NCI-H2171 (cell line): ENCODE measurements at regions not wholly inside any gene's neighbourhood (a gene's known extent, or its start where the extent isn't known, plus 50 kb on each side); places are given as distances from the start of the nearest gene placed in this dataset.
"Not testable (repeated sequence)": the region's sequence is repeated elsewhere in the genome, so short reads cannot be mapped to it uniquely, and the experiment has no call there.

Experiments
- DNase-seq: peaks from one replicate; lab custom pipeline; 2025; lab: John Stamatoyannopoulos, UW

GRCh38 chr3:145550522-145550921, 610.5 kb downstream of the PLOD2 start:
- no peak for DNase-seq

GRCh38 chr3:145557405-145557804, 603.6 kb downstream of the PLOD2 start:
- peak; percentile 70 for DNase-seq

- DNase-seq: no peak
These were observed 582.5 kb downstream of the PLOD2 start for GRCh38 chr3:145578471-145578870.

DNA sequence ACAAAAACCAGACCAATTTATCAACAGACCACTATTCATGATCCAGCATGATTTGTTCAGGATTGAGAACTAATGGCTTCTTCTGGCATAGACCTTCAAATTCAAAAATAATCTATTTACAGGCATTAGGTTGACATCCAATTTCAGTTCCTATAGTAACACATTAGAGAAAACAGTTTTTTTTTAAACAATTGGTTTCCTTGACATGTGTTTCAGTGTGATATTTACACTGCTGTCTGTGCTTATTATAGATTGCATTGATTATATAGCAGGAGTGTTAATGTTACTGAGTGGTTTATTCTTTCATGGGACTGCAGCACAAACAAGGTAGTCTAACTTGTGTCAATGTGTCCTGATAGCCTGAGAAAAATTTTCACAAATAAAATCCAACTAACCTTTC, 579.3 kb downstream of the PLOD2 start:
- DNase-seq: no peak

DNA sequence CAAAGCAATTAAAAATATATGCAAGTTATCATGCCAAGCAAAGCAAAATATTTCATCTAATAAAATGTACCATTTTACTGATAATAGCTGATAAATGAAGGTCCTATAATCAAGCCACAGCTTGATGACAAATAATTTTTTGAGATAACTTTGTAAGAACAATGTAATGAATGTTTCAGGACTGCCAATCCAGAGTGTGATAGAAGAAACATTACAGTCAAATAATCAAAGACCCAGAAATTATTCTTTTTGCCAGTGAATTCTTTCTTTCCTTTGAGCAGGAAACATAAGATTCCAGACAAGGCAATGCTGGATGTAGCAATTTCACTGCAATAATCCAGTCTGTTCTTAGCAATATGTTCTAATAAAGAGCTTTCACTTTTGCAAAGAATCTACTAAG, 556.1 kb downstream of the PLOD2 start:
- DNase-seq: no peak

- DNase-seq: no peak
These were observed 541.0 kb downstream of the PLOD2 start for GRCh38 chr3:145620002-145620401.

- DNase-seq: no peak
These were observed 540.5 kb downstream of the PLOD2 start for GRCh38 chr3:145620486-145620885.

GRCh38 chr3:145623349-145623748, 537.6 kb downstream of the PLOD2 start:
- no peak for DNase-seq

DNA sequence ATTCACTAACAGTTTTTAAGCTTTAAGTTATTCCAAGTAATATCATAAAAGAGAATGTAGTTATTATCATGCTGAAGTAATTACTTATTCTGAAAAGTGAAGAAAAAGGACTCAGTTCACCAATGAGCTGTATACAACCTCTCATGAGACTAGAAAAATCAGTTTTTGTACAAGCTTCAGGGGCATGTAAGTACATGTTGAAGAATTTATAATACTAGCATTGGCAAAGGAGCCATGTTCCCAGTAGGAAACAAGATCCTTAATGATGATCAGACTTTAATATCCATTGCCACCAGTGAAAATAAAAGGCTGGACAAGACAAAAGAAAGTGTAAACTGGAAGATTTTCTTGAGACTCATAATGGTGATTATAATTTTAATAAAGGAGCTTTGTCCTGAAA, 532.8 kb downstream of the PLOD2 start:
- no peak for DNase-seq

DNA sequence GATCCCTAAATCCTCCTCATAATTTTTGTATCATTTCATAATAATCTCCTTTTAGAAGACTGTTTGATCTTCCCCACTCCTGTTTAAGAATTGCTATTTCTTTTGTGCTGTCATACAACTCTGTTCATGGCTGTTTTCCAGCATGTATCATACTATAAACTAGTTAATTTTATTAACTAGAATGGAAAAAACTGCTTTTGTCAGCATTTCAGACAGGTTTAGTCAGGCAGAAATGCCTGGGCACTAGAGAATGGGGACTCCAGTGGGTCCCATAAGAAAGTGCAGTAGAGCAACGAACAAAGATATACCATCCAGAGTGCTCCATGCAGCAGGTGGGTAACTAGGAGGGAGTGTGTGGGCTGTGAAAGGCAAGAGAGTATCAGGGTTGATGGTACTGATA, 523.9 kb downstream of the PLOD2 start:
- DNase-seq: no peak

DNA sequence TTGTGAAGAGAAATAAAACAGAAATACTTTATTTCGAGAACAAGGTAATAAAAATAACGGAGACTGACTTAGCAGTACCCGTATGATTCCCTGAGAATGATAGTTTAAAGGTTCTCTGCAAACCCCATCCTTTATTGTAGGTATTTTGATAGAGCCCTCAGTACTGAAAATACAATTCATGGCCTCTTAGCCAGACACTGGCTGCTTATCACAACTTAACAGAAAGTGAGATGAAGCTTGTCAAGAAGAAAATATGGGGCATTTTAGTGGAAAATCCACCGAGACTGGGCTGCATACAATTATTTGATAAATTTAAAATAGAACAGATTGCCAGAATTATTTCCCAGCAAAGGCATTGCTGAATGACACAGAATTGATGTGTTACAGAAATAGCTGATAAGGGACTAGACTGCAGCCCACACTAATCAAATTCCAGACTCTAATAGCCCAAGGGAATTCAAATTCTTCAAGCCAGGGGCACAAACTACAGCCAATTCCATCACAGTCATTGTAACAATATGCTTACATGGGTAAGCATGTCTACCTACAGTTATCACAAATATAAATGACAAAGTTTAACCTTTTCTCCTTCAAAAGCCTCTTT, 521.9 kb downstream of the PLOD2 start:
- DNase-seq: no peak

DNA sequence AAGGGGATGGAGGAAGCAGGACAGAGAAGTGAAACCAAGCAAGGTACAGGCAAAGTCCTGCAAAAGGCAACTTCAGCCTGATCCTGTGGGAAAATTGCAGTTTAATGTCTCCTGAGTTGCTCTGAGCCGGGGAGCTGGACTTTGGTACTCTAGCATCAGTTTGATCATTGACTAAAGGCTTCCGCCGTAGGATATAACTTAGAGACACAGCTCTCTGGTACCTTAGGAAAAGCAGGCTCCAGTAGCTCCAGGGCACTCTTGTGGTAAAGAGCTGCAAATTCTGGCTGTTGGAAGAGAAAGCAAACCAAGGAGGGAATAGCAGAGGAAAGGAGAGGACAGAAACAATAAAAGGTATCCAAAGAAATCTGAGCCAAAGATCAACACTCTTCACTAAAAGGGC, 521.1 kb downstream of the PLOD2 start:
- no peak for DNase-seq

DNA sequence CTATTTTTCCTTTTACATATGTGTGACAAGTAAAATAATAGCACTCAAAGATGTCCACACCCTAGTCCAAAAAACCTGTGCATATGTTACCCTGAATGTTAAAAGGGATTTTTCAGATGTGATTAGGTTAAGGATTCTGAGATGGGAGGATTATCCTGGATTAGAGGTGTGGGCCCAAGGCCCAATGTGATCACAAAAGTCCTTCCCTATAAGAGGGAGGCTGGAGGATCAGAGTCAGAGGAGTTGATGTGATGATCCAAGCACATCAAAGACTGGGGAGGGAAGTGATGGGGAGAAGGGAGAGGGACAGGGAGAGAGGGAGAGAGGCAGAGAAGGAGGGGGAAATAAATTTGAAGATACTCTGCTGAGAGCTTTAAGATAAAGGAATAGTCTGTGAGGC, 512.6 kb downstream of the PLOD2 start:
- no peak for DNase-seq

GRCh38 chr3:145649368-145649887, 511.6 kb downstream of the PLOD2 start:
- no peak for DNase-seq

DNA sequence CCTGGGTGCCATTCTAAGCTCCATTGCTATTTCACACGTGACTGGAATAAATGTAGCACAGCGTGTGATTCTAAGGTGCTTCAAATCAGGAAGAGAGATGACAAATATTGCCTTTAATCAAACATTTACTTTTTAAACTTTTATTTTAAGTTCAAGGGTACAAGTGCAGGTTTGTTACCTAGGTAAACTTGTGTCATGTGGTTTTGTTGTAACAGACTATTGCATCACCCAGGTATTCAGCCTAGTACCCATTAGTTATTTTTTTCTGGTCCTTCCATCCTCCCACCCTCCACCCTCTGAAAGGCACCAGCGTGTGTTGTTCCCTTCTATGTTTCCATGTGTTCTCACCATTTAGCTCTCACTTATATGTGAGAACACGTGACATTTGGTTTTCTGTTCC, 510.8 kb downstream of the PLOD2 start:
- DNase-seq: no peak

GRCh38 chr3:145671121-145671520, 489.9 kb downstream of the PLOD2 start:
- no peak for DNase-seq

GRCh38 chr3:145673838-145674237, 487.1 kb downstream of the PLOD2 start:
- DNase-seq: no peak

GRCh38 chr3:145678401-145678800, 482.6 kb downstream of the PLOD2 start:
- DNase-seq: no peak

DNA sequence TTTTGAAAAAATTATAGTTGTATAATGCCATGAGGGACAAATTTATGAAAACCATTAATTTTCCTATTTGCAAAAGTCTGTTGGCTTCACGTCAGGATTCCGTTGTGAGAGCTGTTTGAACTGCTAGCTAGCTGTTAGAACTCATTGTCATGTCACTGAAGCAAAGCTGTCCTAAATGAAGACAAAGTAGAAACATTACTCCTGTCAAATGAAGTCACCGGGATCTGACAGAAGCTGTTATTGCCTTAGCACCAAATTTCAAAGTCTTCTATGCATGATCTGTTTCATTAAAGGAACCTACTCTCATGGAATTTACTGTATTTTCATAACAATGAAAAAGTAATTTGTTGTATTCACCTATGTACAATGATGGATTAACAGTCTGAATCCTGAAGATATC, 479.8 kb downstream of the PLOD2 start:
- DNase-seq: no peak

DNA sequence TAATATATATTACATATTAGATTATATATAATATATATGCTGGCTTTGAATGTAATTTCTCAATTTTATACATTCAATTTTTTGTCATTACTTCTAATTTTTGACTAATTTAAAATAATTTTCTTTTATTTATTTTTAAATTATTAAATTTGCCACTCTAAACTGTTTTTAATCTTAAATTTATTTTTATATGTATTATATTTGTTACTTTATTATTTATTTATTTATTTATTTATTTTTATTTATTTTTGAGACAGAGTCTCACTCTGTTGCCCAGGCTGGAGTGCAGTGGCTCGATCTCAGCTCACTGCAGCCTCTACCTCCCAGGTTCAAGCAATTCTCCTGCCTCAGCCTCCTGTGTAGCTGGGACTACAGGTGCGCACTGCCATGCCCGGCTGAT, 473.0 kb downstream of the PLOD2 start:
- DNase-seq: not testable (repeated sequence)

DNA sequence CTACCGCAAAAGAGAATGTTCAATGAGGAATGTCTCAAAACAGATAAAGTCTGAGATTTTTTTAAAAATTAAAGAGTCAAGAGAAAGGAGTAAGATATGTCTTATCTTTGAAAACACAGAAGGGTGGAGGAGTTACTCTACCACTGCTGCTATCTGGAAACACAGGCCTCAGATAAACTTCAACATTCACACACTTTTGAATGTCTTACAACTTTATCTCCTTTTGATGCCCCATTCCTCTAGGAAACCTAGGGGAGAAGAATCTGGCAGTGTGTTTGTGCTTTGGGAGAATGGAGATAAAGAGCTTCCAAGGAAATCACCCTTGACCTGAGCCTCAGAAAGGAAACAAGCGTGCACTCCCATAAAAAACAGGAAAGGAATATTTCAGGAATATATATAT, 468.2 kb downstream of the PLOD2 start:
- no peak for DNase-seq

- DNase-seq: no peak
These were observed 465.0 kb downstream of the PLOD2 start for GRCh38 chr3:145696011-145696410.

GRCh38 chr3:145698250-145698649, 462.7 kb downstream of the PLOD2 start:
- DNase-seq: no peak

- DNase-seq: no peak
These were observed 462.2 kb downstream of the PLOD2 start for GRCh38 chr3:145698749-145699148.

DNA sequence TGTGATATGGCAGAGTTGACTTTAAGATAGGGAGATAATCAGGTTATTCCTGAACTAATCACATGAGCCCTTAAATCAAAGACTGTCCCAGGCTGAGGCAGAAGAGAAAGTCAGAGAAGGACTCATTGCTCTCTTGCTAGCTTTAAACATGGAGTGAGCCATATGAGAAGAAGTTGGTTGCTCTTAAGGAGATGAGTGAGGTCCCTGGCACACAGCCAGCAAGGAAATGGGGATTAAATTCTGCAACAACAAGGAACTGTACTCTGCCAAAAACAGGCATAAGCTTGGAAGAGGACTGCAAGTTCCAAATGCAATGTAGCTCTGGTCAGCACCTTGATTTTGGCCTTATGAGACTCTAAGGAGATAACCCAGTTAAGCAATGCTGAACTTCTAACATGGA, 457.0 kb downstream of the PLOD2 start:
- no peak for DNase-seq
